Loucy (cell line): ENCODE measurements at regions not wholly inside any gene's neighbourhood (a gene's known extent, or its start where the extent isn't known, plus 50 kb on each side); places are given as distances from the start of the nearest gene placed in this dataset.

Experiments used
- CTCF ChIP-seq: fragments of 200-600 bp; sonication (generic); conservative IDR thresholded peaks from 2 replicates; pipeline ENCODE4 v1.5.1; 2014; ENCODE audit warnings: mild to moderate bottlenecking, antibody characterized with exemption, low read length
- EZH2phosphoT487 ChIP-seq: fragments of 200-600 bp; IDR thresholded peaks from 2 replicates; pipeline ENCODE4 v1.6.1; 2018; ENCODE audit warnings: antibody characterized with exemption, mild to moderate bottlenecking, moderate library complexity, borderline replicate concordance

DNA sequence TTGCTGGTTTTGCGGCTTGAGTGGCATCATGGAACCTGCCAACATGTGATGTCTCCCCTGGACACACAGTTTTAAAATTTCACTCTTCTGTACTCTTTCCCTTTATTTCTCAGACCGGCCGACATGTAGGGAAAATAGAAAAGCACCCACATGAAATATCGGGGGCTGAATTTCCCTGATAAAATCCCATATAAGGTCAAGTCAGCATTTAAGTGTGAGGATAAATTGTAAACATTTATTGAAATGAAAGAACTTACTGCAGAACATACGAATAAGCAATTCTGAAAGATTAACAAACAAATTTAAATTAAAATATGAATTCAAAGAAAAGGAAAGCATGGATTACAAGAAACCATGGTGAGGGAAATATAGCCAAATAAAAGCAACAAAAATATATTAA is 345.5 kb downstream of the EPHA7 start:
- TF ChIP-seq CTCF, result no peak
- TF ChIP-seq EZH2phosphoT487, result no peak
